NCI-H1105 (cell line): ENCODE measurements at regions not wholly inside any gene's neighbourhood (a gene's known extent, or its start where the extent isn't known, plus 50 kb on each side); places are given as distances from the start of the nearest gene placed in this dataset.
"Not testable (repeated sequence)": the region's sequence is repeated elsewhere in the genome, so short reads cannot be mapped to it uniquely, and the experiment has no call there.

Experiments
- DNase-seq: peaks from one replicate; lab custom pipeline; 2025; lab: John Stamatoyannopoulos, UW

GRCh38 chr10:21057436-21057835 lies 160.3 kb upstream of the NEBL start:
- no peak for DNase-seq

GRCh38 chr10:21056461-21056860 lies 159.3 kb upstream of the NEBL start:
- no peak for DNase-seq

GRCh38 chr10:21055339-21056135 lies 158.4 kb upstream of the NEBL start:
- DNase-seq: no peak

- no peak for DNase-seq
Observed at GRCh38 chr10:21053953-21054690, 157.0 kb upstream of the NEBL start.

- no peak for DNase-seq
Observed at GRCh38 chr10:21052709-21053104, 155.6 kb upstream of the NEBL start.

- no peak for DNase-seq
Observed at GRCh38 chr10:21052072-21052708, 155.1 kb upstream of the NEBL start.

- DNase-seq: no peak
Observed at GRCh38 chr10:21049482-21049881, 152.4 kb upstream of the NEBL start.

- no peak for DNase-seq
Observed at GRCh38 chr10:21048068-21048467, 151.0 kb upstream of the NEBL start.

- DNase-seq: no peak
Observed at GRCh38 chr10:21047511-21047910, 150.4 kb upstream of the NEBL start.

- DNase-seq: no peak
Observed at GRCh38 chr10:21047096-21047495, 150.0 kb upstream of the NEBL start.

GRCh38 chr10:21043044-21043443 lies 145.9 kb upstream of the NEBL start:
- no peak for DNase-seq

- no peak for DNase-seq
Observed at GRCh38 chr10:21042536-21042935, 145.4 kb upstream of the NEBL start.

- DNase-seq: no peak
Observed at GRCh38 chr10:21041763-21042458, 144.8 kb upstream of the NEBL start.

- no peak for DNase-seq
Observed at GRCh38 chr10:21039721-21040120, 142.6 kb upstream of the NEBL start.

GRCh38 chr10:21036757-21037156 lies 139.6 kb upstream of the NEBL start:
- DNase-seq: no peak

GRCh38 chr10:21034770-21035169 lies 137.7 kb upstream of the NEBL start:
- DNase-seq: not testable (repeated sequence)

- DNase-seq: no peak
Observed at GRCh38 chr10:21034241-21034640, 137.1 kb upstream of the NEBL start.

GRCh38 chr10:21032587-21033319 lies 135.6 kb upstream of the NEBL start:
- DNase-seq: no peak

GRCh38 chr10:21031232-21031795 lies 134.2 kb upstream of the NEBL start:
- DNase-seq: no peak

- DNase-seq: no peak
Observed at GRCh38 chr10:21030091-21030490, 133.0 kb upstream of the NEBL start.

GRCh38 chr10:21022821-21023220 lies 125.7 kb upstream of the NEBL start:
- DNase-seq: no peak
